HepG2 (cell line): ENCODE measurements at regions not wholly inside any gene's neighbourhood (a gene's known extent, or its start where the extent isn't known, plus 50 kb on each side); places are given as distances from the start of the nearest gene placed in this dataset.

Source experiments
- AHR ChIP-seq: IDR thresholded peaks from 2 replicates; pipeline ENCODE4 v1.6.1; 2018; ENCODE audit warnings: missing genetic modification reagents, missing compliant biosample characterization
- CEBPB ChIP-seq: IDR thresholded peaks from 2 replicates; pipeline ENCODE4 v1.6.1; 2011; ENCODE audit warnings: low read depth, low read length, improper control_type of control experiment, borderline replicate concordance
- FOXA3 ChIP-seq: IDR thresholded peaks from 2 replicates; pipeline ENCODE4 v1.6.1; 2016; ENCODE audit warnings: missing genetic modification reagents, missing compliant biosample characterization
- HNRNPLL ChIP-seq: fragments of 200-400 bp; formaldehyde crosslinking; IDR thresholded peaks from 2 replicates; pipeline ENCODE4 v1.6.1; 2017; ENCODE audit warnings: mild to moderate bottlenecking, low read depth, low read length; ENCODE audit not compliant: poor library complexity, severe bottlenecking
- KDM2A ChIP-seq: sonication (generic); formaldehyde crosslinking; IDR thresholded peaks from 2 replicates; pipeline ENCODE4 v1.4.0; 2020; ENCODE audit warnings: low read depth, missing genetic modification reagents, borderline replicate concordance
- MED8 ChIP-seq: sonication (generic); formaldehyde crosslinking; IDR thresholded peaks from 2 replicates; pipeline ENCODE4 v1.8.1; 2023; ENCODE audit warnings: mild to moderate bottlenecking, missing genetic modification reagents; ENCODE audit not compliant: insufficient replicate concordance
- NR1H2 ChIP-seq: sonication (generic); formaldehyde crosslinking; IDR thresholded peaks from 2 replicates; pipeline ENCODE4 v1.8.1; 2022; ENCODE audit warnings: low read depth, missing genetic modification reagents, borderline replicate concordance
- SNRNP70 ChIP-seq: fragments of 200-400 bp; formaldehyde crosslinking; IDR thresholded peaks from 2 replicates; pipeline ENCODE4 v1.6.1; 2017; ENCODE audit warnings: mild to moderate bottlenecking, low read depth, low read length, moderate library complexity
- SRY ChIP-seq: sonication (generic); formaldehyde crosslinking; IDR thresholded peaks from 2 replicates; pipeline ENCODE4 v1.8.0; 2022; ENCODE audit warnings: mild to moderate bottlenecking, missing genetic modification reagents
- ZNF256 ChIP-seq: sonication (generic); formaldehyde crosslinking; conservative IDR thresholded peaks from 2 replicates; pipeline ENCODE4 v1.4.0; 2020; ENCODE audit warnings: missing genetic modification reagents
- ZNF777 ChIP-seq: sonication (generic); formaldehyde crosslinking; IDR thresholded peaks from 2 replicates; pipeline ENCODE4 v1.4.0; 2020; ENCODE audit warnings: missing genetic modification reagents
- TF ChIP-seq, protein P1 (sequence below): sonication (generic); formaldehyde crosslinking; IDR thresholded peaks from 2 replicates; pipeline ENCODE4 v1.9.0; 2021; ENCODE audit warnings: mild to moderate bottlenecking, missing genetic modification reagents
- TF ChIP-seq, protein P2 (sequence below): IDR thresholded peaks from 2 replicates; pipeline ENCODE4 v1.6.1; 2012; ENCODE audit warnings: inconsistent platforms
- TF ChIP-seq, protein P3 (sequence below): IDR thresholded peaks from 2 replicates; pipeline ENCODE4 v1.6.1; 2016; ENCODE audit warnings: missing compliant biosample characterization, missing genetic modification reagents, borderline replicate concordance
- TF ChIP-seq, protein P4 (sequence below): sonication (generic); formaldehyde crosslinking; IDR thresholded peaks from 2 replicates; pipeline ENCODE4 v1.4.0; 2020; ENCODE audit warnings: missing genetic modification reagents
- TF ChIP-seq, protein P5 (sequence below): sonication (generic); formaldehyde crosslinking; IDR thresholded peaks from 2 replicates; pipeline ENCODE4 v1.4.0; 2020; ENCODE audit warnings: mild to moderate bottlenecking, missing genetic modification reagents, borderline replicate concordance

DNA sequence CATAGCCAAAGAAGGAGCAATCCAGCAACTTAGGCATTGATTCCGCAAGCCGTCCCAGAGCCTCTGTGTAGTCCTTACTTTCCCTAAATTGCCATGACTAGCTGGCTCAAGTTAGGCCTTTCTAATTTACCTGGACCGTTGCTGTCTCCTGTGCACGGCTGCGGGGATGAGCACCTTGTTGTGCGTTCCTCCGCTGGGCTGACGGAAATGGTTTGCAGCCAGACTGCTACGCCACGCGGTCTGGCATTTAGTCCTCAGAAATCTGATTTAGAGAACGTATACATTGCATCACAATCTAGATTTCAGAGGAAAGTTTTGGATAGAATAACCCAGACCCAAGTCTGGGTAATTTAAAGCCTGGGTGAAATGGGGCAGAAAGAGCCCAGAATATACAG is 133.2 kb upstream of the ARHGAP5 start (continued):
- TF ChIP-seq, protein P1, sequence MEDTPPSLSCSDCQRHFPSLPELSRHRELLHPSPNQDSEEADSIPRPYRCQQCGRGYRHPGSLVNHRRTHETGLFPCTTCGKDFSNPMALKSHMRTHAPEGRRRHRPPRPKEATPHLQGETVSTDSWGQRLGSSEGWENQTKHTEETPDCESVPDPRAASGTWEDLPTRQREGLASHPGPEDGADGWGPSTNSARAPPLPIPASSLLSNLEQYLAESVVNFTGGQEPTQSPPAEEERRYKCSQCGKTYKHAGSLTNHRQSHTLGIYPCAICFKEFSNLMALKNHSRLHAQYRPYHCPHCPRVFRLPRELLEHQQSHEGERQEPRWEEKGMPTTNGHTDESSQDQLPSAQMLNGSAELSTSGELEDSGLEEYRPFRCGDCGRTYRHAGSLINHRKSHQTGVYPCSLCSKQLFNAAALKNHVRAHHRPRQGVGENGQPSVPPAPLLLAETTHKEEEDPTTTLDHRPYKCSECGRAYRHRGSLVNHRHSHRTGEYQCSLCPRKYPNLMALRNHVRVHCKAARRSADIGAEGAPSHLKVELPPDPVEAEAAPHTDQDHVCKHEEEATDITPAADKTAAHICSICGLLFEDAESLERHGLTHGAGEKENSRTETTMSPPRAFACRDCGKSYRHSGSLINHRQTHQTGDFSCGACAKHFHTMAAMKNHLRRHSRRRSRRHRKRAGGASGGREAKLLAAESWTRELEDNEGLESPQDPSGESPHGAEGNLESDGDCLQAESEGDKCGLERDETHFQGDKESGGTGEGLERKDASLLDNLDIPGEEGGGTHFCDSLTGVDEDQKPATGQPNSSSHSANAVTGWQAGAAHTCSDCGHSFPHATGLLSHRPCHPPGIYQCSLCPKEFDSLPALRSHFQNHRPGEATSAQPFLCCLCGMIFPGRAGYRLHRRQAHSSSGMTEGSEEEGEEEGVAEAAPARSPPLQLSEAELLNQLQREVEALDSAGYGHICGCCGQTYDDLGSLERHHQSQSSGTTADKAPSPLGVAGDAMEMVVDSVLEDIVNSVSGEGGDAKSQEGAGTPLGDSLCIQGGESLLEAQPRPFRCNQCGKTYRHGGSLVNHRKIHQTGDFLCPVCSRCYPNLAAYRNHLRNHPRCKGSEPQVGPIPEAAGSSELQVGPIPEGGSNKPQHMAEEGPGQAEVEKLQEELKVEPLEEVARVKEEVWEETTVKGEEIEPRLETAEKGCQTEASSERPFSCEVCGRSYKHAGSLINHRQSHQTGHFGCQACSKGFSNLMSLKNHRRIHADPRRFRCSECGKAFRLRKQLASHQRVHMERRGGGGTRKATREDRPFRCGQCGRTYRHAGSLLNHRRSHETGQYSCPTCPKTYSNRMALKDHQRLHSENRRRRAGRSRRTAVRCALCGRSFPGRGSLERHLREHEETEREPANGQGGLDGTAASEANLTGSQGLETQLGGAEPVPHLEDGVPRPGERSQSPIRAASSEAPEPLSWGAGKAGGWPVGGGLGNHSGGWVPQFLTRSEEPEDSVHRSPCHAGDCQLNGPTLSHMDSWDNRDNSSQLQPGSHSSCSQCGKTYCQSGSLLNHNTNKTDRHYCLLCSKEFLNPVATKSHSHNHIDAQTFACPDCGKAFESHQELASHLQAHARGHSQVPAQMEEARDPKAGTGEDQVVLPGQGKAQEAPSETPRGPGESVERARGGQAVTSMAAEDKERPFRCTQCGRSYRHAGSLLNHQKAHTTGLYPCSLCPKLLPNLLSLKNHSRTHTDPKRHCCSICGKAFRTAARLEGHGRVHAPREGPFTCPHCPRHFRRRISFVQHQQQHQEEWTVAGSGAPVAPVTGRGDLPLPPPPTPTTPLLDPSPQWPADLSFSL (CRISPR knock-in tag) = peak; percentile 46; the same call in 1 of the 2 replicates
- TF ChIP-seq NR1H2 (CRISPR knock-in tag) (no peak), AHR (CRISPR knock-in tag) (0 out of 2 replicates have a peak, but pooled peaks have one; percentile 25), ZNF777 (CRISPR knock-in tag) (no peak), KDM2A (CRISPR knock-in tag) (no peak), SNRNP70 (no peak), SRY (CRISPR knock-in tag) (no peak), FOXA3 (no peak), CEBPB (peak; percentile 51; the same call in 1 of the 2 replicates), ZNF256 (CRISPR knock-in tag) (no peak), MED8 (CRISPR knock-in tag) (no peak), HNRNPLL (no peak)
- TF ChIP-seq, protein P2, sequence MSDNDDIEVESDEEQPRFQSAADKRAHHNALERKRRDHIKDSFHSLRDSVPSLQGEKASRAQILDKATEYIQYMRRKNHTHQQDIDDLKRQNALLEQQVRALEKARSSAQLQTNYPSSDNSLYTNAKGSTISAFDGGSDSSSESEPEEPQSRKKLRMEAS = no peak
- TF ChIP-seq, protein P3, sequence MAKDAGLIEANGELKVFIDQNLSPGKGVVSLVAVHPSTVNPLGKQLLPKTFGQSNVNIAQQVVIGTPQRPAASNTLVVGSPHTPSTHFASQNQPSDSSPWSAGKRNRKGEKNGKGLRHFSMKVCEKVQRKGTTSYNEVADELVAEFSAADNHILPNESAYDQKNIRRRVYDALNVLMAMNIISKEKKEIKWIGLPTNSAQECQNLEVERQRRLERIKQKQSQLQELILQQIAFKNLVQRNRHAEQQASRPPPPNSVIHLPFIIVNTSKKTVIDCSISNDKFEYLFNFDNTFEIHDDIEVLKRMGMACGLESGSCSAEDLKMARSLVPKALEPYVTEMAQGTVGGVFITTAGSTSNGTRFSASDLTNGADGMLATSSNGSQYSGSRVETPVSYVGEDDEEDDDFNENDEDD (CRISPR knock-in tag) = no peak
- TF ChIP-seq, protein P4, sequence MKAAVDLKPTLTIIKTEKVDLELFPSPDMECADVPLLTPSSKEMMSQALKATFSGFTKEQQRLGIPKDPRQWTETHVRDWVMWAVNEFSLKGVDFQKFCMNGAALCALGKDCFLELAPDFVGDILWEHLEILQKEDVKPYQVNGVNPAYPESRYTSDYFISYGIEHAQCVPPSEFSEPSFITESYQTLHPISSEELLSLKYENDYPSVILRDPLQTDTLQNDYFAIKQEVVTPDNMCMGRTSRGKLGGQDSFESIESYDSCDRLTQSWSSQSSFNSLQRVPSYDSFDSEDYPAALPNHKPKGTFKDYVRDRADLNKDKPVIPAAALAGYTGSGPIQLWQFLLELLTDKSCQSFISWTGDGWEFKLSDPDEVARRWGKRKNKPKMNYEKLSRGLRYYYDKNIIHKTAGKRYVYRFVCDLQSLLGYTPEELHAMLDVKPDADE (CRISPR knock-in tag) = no peak
- TF ChIP-seq, protein P5, sequence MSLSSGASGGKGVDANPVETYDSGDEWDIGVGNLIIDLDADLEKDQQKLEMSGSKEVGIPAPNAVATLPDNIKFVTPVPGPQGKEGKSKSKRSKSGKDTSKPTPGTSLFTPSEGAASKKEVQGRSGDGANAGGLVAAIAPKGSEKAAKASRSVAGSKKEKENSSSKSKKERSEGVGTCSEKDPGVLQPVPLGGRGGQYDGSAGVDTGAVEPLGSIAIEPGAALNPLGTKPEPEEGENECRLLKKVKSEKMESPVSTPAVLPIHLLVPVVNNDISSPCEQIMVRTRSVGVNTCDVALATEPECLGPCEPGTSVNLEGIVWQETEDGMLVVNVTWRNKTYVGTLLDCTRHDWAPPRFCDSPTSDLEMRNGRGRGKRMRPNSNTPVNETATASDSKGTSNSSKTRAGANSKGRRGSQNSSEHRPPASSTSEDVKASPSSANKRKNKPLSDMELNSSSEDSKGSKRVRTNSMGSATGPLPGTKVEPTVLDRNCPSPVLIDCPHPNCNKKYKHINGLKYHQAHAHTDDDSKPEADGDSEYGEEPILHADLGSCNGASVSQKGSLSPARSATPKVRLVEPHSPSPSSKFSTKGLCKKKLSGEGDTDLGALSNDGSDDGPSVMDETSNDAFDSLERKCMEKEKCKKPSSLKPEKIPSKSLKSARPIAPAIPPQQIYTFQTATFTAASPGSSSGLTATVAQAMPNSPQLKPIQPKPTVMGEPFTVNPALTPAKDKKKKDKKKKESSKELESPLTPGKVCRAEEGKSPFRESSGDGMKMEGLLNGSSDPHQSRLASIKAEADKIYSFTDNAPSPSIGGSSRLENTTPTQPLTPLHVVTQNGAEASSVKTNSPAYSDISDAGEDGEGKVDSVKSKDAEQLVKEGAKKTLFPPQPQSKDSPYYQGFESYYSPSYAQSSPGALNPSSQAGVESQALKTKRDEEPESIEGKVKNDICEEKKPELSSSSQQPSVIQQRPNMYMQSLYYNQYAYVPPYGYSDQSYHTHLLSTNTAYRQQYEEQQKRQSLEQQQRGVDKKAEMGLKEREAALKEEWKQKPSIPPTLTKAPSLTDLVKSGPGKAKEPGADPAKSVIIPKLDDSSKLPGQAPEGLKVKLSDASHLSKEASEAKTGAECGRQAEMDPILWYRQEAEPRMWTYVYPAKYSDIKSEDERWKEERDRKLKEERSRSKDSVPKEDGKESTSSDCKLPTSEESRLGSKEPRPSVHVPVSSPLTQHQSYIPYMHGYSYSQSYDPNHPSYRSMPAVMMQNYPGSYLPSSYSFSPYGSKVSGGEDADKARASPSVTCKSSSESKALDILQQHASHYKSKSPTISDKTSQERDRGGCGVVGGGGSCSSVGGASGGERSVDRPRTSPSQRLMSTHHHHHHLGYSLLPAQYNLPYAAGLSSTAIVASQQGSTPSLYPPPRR = no peak
